Omental fat pad (tissue), 3 donors: ENCODE measurements at regions not wholly inside any gene's neighbourhood (a gene's known extent, or its start where the extent isn't known, plus 50 kb on each side); places are given as distances from the start of the nearest gene placed in this dataset.

Experiments
- ATAC-seq: fragments of 150-250 bp; one replicate; pipeline ENCODE4 v1.9.1; 2016; ENCODE audit warnings: mild to moderate bottlenecking, moderate library complexity; ENCODE audit not compliant: low FRiP score
- DNase-seq: peaks from one replicate; pipeline ENCODE4 v3.0.0-alpha.2; 2019; ENCODE audit warnings: low spot score
- CTCF ChIP-seq, 3 donors: fragments of 450-650 bp; IDR thresholded peaks; one replicate each; pipeline ENCODE4 v1.5.1; 2016 to 2017; ENCODE audit warnings: antibody characterized with exemption in 3 of 3, mild to moderate bottlenecking in 3 of 3, moderate library complexity in 2 of 3

- ATAC-seq (peak; percentile 59), DNase-seq (no peak)
- no peak for TF ChIP-seq CTCF (IDR thresholded peaks at IDR 0.05)
Observed at GRCh38 chr2:12046641-12047040, 300.2 kb downstream of the LPIN1 start.

- no peak for TF ChIP-seq CTCF (IDR thresholded peaks at IDR 0.05)
- DNase-seq (no peak), ATAC-seq (no peak)
Observed at GRCh38 chr2:12047761-12048160, 301.3 kb downstream of the LPIN1 start.

GRCh38 chr2:12048550-12048949 is 302.1 kb downstream of the LPIN1 start:
- no peak for TF ChIP-seq CTCF (IDR thresholded peaks at IDR 0.05)
- no peak for DNase-seq
- ATAC-seq, result no peak

- ATAC-seq (no peak), DNase-seq (no peak)
- no peak for TF ChIP-seq CTCF (IDR thresholded peaks at IDR 0.05)
Observed at GRCh38 chr2:12050396-12050795, 304.0 kb downstream of the LPIN1 start.

GRCh38 chr2:12051831-12052230 is 305.4 kb downstream of the LPIN1 start:
- DNase-seq (no peak), ATAC-seq (peak; percentile 48)
- no peak for TF ChIP-seq CTCF (IDR thresholded peaks at IDR 0.05)

- no peak for DNase-seq
- TF ChIP-seq CTCF (IDR thresholded peaks at IDR 0.05), result no peak
- no peak for ATAC-seq
Observed at GRCh38 chr2:12052796-12053195, 306.4 kb downstream of the LPIN1 start.

GRCh38 chr2:12054956-12055618 is 308.7 kb downstream of the LPIN1 start:
- DNase-seq, result no peak
- TF ChIP-seq CTCF (IDR thresholded peaks at IDR 0.05), result no peak
- no peak for ATAC-seq
